HPDE6-E6E7 (cell line): ENCODE measurements at regions not wholly inside any gene's neighbourhood (a gene's known extent, or its start where the extent isn't known, plus 50 kb on each side); places are given as distances from the start of the nearest gene placed in this dataset.
"Not testable (repeated sequence)": the region's sequence is repeated elsewhere in the genome, so short reads cannot be mapped to it uniquely, and the experiment has no call there.

Experiments used
- DNase-seq: peaks from one replicate; pipeline ENCODE4 v3.0.0; 2011; ENCODE audit warnings: missing footprints; ENCODE audit errors: extremely low spot score

GRCh38 chr1:67907467-67907866, 74.2 kb upstream of the GNG12 start:
- DNase-seq: not testable (repeated sequence)

GRCh38 chr1:67906015-67906414, 72.7 kb upstream of the GNG12 start:
- not testable (repeated sequence) for DNase-seq

GRCh38 chr1:67902546-67903223, 69.4 kb upstream of the GNG12 start:
- not testable (repeated sequence) for DNase-seq

- no peak for DNase-seq
Measured at GRCh38 chr1:67898033-67898726, 64.9 kb upstream of the GNG12 start.

- DNase-seq: no peak
Measured at GRCh38 chr1:67897270-67897949, 64.1 kb upstream of the GNG12 start.

- no peak for DNase-seq
Measured at GRCh38 chr1:67896826-67897225, 63.6 kb upstream of the GNG12 start.

GRCh38 chr1:67894981-67895735, 61.9 kb upstream of the GNG12 start:
- DNase-seq: no peak

- DNase-seq: no peak
Measured at GRCh38 chr1:67893126-67893495, 59.8 kb upstream of the GNG12 start.

GRCh38 chr1:67892476-67893125, 59.3 kb upstream of the GNG12 start:
- DNase-seq: no peak

GRCh38 chr1:67890857-67891256, 57.6 kb upstream of the GNG12 start:
- no peak for DNase-seq

- DNase-seq: peak; percentile 77
Measured at GRCh38 chr1:67889953-67890567, 56.8 kb upstream of the GNG12 start.

GRCh38 chr1:67889466-67889865, 56.2 kb upstream of the GNG12 start:
- no peak for DNase-seq

GRCh38 chr1:67888216-67889106, 55.2 kb upstream of the GNG12 start:
- DNase-seq: no peak

- no peak for DNase-seq
Measured at GRCh38 chr1:67887146-67887545, 53.9 kb upstream of the GNG12 start.

- DNase-seq: no peak
Measured at GRCh38 chr1:67886076-67886475, 52.8 kb upstream of the GNG12 start.

- DNase-seq: peak; percentile 71
Measured at GRCh38 chr1:67883069-67883468, 49.8 kb upstream of the GNG12 start.
